Left forelimb (tissue), 1 donor: ENCODE measurements at regions not wholly inside any gene's neighbourhood (a gene's known extent, or its start where the extent isn't known, plus 50 kb on each side); places are given as distances from the start of the nearest gene placed in this dataset.

Experiments used
- DNase-seq: peaks from one replicate; pipeline ENCODE4 v3.0.0-alpha.2; 2018; ENCODE audit warnings: low spot score

DNA sequence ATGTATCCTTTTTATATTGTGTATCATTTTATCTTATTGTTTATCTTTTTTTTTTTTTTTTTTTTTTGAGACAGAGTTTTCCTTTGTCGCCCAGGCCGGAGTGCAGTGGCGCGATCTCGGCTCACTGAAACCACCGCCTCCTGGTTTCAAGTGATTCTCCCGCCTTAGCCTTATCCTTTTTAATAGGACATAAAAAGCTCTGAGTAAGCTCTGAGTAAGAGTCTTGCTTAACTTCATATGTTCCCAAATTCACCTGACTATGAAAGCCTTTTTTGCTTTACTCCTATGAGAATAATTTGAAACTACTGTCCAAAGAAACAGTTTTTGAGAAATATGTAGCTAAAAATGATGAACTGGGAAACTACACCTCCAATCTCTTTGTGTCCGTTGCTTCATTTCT is 525.5 kb downstream of the IRS1 start:
- DNase-seq = no peak

DNA sequence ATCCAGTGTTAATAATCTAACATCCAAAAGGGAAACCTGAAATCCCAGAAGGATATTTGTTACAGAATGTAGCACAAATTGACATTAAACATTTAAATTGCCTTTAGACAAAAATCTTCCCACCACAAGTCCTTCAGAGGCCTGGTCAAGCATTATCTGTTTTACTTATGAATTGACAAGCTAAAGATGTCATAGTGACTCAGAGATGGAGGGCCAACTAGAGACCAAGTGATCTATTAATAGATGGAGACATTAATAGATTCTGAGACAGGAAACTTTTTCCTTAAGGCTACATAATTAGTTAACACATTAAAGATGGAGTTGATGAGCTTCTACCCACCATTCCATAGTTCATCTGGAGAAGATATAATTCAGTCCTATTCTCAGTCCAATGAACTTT is 526.2 kb downstream of the IRS1 start:
- DNase-seq = no peak

DNA sequence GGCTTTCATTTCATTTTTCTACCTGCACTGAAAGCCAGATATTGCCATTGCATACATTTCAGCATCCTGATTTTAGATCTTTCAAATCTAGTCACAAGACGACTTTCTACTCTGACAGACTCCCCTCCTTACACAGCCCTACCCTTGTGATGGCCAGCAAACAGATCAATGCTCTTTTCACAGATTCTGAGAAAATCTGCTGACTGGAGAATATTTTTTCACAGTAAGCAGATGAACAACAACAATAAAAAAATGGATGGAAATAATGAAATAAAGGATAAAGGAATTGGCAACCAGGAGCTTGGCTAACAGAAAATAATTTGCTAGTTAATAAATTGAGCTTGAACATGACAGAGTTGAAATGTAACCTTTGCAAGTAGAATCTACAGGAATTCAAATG is 527.2 kb downstream of the IRS1 start:
- DNase-seq = no peak

DNA sequence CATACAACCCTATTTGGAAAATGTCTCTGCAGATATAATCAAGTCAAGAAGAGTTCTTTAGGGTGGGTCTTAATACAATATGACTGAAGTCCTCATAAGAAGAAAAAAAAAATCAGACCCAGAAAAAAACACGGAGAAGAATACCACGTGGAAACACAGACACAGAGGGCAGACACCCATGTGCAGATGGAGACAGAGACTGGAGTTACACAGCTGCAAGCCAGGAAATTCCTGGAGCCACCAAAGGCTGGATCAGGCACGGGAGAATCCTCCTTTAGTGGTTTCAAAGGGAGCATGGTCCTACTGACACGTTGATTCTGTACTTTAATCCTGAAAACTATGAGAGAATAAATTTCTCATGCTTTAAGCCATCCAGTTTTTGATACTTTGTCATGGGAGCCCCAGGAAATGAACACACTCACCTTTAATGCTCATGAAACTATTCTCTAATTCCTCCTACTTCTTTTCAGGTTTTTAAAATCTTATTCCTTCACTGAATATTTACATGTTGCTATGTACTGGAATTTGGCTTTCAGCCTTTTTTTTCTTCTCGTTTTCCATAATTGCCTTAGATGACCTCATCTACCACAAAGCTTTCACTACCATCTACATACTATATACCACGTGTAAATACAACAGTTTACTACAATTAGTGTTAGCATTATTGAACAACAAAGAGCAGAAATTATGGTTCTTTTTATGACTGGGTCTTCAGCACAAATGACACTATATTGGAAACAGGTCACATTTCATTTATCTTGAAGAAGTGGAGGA is 529.1 kb downstream of the IRS1 start:
- no peak for DNase-seq

DNA sequence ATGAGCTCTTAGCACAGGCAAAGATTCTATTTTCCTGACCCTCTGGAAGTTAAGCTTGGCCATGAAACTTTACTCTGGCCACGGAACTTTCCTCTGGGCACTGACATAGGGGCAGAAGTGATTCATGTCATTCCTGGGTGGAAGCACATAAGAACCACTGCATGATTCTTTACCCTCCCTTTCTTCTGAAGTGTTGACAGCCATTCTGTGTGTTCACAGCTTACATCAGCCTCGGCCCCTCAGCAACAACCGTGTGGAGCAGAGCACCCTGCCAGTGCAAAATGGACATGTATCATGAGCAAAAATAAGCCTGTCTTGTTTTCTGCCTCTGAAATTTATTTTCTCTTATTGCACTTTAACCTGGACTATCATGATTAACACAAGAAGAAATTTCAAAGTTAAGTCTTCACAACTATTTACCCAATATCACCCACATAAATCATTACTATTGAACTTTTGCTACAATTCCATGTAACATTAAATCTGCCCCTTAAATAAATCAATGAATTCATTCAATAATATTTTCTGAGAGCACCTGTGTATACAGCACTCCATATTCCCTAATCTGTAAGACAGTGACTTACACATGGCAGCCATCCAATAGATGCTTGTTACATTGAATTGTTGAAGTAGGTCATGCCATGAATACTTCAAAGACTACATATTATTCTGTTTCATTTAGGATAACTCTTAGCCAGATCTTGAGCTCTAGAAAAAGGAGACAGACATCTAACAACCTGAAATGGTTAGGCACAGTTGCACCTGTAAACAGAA is 531.9 kb downstream of the IRS1 start:
- DNase-seq = no peak

DNA sequence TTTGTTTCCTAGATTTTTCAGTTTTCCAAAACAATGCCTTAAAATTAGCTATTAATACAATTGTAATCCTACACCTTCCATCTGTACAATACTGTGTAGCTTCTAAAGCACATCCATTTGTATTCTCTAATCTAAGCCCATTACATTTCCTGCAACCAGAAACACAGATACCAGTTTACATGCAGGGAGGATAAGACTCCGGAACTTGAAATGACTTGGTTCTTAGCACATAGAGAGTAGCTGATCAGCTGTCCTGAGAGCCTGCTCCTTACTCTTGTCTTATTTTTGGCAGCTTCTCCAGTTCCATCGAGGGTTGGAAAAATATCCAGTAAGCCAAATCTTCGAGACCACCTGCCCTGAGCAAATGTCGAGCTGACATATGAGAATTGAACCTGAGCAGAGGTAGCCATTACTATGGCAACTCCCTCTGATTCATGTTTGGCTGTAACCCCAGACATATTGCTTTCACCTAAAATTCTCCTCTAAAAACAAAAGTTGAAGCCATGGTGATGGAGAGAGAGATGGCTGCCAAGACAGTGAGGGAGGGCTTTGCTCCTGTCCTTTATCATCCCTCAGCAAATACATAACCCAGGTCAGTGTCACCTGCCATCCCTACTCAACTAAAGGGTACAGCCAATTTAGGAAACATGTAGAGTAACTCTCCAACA is 542.8 kb downstream of the IRS1 start:
- no peak for DNase-seq

DNA sequence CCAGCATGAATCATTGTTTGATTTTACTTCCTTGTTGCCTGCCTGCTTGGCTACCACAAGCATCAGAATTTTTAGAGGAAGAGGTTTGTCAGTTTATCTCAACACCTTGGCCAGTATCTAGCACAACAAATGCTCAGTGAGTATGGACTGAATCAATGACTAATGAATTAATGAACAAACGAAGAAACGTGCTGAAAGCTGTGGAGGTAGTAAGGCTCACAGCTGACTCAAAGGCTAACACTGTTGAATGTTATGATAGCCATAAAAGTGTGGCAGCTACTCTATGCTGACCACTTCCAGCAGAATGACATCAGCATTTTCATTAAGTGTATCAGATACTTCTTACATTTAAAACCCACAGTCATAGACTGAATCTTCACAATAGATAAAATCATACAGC is 543.4 kb downstream of the IRS1 start:
- DNase-seq = no peak

DNA sequence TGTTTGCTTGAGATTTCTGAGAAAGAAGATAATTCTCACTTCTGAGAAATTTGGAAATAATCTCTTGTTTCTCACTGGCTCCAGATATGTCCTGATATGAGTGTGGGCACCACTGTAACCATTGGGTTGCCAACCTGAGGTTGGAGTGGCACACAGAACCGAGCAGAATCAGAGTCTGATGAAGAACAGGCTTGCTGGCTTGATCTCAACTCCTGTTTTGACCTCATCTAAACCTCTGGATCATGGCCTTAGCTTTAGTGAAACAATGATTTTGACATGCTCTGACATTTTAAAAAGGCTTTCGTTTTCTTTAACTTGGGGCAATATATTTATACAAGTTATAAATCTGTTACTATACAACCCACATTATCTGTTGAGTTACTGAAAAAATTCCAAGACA is 548.0 kb downstream of the IRS1 start:
- no peak for DNase-seq

DNA sequence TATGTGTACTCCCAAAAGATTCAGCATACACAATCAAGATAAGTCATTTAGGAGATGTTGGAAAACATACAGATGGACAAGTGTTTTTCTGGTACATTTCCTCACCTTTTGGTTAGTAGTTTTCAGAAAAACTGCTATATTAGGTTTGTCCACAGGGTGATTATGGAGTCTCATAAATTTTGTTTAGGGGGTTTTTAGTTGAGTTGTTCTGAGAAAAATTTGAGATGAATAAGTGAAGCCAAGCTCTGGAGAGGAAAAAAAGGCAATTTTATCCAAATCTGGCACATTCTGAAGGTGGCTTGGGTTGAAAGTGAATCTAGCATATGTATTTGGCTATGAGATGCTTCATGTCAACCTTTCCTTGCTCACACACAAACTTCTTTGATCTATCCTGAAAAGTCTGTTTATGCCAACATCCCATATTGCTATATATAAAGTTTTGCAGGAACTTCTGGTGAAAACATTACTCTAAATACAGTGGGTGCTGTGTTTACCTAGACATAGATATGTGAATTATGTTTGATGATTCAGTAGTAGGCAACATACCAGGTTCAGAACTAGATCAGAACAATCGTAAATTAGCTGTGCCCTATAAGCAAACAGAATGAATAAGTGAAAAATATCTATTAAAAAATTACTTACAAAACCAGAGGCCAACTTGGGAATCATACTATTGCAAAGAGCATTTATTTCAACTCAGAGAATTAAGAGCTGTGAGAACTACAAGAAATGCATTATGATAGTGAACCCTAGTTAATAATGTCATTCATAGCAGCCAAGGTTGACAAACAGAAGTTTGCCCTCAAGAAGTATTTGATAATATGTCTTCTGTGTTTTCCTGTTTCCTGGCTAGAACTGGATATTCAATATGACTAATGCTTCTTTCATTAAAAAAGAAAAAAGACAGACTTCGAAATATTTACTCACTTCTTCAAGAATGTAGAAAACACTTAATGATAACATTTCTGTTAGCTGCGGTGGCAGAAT is 552.0 kb downstream of the IRS1 start:
- DNase-seq = no peak

DNA sequence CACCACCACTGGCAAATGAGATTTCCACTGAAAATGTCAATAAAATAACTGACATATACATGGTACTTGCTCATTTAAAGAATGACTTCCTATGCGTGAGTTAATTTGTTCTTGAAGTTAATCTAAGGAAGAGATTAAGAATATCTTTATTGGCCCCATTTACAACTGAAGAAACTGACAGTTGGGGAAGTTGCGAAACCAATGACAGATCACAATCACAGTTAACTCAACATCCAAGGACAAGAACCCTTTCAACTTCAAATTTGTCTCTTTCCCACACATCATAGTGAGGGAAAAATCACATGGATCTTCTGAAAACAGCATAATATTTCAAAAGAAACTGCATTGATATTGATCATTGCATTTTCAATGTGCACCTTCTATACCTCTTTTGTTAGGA is 565.4 kb downstream of the IRS1 start:
- DNase-seq = no peak

DNA sequence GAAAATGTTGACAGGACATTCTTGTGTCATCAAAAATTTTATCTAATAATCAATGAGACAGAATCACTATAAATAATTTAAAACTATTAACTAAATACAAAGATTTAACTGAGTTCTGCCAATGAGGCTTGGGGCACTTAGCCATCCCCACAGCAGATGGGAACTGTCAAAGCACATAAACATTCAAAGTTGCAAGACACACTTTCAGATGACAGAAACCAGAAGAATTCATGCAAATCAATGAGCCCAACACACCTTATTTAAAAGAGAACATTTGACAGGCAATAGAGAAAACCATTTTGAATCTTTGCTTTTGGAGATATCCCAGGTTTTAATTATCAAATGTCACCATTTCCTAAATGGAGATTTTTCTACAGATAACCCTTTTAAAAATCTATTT is 566.2 kb downstream of the IRS1 start:
- no peak for DNase-seq

DNA sequence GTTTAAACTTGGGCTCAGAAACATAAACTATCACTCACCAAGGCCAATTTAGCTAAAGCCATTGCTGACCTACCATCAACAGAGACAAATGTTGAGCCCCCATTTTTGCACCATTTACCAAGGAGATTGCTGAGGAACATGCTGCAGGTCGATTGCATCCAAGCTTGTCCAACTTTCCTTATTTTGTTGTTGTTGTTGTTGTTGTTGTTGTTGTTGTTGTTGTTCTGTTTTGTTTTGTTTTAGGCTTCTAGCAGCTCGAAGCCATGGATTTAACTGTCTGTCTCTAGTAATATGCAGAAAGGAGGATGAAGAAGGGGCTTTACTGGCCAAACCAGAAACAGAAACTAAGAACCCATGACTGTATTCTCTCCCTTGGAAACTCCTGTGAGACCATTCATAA is 571.5 kb downstream of the IRS1 start:
- no peak for DNase-seq

DNA sequence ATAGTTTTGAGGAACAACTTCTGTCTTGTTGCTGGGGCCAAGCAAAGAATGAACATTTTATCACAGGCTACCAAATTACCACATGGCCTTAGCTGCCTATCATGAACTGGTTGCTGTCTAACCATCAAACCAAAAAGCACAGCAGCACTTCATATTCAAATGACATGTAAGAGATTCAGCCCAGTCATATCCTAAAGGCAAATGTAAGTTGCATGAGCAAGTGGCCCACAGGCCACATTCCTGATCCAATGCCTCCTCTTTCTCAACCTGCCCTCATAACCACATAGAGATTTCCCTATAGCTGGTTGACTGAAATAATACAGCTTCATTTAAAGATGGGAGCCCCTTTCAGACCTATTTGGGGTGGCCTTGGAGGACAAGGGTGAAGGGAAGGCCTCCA is 572.3 kb downstream of the IRS1 start:
- no peak for DNase-seq

DNA sequence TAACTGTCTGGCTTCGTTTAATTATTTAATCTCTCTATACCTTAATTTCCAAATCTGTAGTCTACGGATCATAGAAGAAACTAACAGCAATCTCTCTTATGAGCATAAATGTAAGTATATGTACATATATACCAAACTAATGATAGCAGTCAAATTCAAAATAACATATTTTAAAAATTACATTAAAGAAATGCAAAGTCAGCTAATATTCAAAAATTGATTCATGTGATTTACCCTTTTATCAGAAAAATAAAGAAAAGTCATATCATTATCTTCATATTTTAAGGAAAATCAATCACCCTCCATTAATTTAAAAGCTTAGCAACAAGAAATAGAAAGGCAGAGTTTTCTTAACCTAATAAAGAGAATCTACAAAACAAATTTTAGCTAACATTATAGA is 575.9 kb downstream of the IRS1 start:
- no peak for DNase-seq

DNA sequence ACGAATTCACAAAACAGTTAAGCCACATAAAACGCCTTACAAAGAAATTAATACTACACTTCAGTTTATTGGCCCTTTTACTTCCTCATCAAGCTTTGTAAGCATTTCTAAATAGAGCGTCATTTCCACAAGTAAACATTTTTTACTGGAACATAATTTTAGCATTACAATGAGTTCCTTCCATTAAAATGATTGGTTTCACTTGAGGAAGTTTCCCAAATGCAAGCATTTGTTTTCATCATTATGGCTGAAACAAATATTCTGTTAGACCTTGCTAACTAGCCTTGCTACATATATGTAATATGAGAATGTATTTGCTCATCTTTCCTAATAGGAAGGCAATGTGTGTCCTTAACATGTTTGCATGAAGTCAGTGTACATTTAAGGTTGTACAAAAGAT is 579.1 kb downstream of the IRS1 start:
- DNase-seq = no peak

DNA sequence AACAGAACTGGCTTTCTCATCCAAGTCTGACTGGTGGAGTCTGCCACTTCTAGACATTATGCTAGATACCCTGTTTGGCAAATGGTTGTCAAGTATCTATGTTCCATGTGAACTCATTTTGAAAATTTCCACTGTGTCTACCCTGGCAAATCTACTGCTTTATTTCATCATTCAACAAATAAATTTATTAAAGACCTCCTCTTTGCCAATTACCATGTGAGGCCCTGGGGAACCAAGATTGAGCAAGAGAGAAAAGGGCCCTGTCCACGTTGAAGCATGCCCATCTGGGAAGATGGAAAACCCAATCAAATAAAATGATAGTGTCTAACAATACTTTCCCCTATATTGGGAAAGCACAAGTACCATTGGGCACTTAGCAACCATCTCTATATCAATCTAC is 582.4 kb downstream of the IRS1 start:
- DNase-seq = no peak

DNA sequence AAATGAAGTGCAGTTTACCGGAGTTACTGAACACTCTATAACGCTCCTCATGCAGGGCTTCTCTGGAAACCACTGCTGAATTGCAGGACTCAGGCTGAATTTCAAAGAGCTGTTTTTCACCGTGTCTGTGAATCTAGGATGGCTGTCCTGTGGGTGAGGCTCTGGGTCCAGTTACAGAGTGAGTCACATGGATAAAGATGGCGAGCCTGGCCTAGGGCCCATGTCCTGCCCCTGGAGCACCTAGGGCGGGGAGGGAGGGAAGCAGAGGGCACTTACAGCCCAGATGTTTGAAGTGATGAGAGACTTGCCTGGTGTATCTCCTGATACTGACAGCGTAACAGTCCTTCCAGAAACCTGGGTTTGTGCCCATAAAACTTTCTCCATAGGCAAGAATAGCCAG is 583.0 kb downstream of the IRS1 start:
- no peak for DNase-seq

DNA sequence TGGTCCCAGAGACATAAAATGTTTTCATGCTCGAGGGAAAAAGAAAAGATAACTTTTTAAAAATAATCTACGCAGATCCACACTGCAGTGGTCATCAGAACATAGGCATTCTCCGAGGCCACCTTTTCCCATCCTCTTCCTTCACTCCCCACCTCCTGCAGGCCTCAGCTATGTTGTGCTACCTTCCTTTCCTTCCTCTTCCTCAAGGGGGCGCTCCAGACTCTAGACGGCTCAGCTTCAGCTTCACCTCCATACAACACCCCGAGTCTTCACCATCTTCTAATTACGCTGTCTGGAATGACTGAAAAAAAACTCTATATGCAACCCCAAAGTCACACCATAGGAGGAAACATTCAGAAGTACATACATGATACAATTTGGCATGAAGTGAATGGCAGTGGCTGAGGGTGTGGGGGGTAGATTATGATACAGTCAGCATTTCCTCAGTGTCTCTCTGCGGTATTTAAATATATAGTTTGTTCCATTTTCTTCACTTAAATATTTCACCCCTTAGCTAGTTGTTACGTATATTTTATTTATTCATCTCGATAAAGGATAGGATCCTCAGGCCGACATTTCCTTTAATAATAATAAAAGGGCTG is 583.6 kb downstream of the IRS1 start:
- no peak for DNase-seq

DNA sequence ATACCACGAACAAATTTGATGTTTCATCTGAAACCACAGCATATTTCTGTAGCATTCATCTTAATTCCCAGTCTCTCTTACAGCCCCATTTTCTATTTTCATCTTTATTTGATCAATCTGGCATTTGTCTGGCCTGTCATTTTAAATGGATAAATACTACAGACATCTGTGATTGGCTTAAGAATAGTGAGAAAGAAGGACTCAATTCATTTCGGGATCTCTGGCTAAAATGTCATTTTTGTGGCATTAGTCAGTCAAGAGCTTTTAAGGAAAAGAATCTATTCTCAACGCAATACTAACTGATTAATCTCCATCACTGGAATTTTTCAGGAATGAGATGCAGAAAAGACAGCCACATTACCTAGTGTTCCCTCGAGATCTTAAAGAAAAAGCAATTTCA is 585.9 kb downstream of the IRS1 start:
- no peak for DNase-seq

DNA sequence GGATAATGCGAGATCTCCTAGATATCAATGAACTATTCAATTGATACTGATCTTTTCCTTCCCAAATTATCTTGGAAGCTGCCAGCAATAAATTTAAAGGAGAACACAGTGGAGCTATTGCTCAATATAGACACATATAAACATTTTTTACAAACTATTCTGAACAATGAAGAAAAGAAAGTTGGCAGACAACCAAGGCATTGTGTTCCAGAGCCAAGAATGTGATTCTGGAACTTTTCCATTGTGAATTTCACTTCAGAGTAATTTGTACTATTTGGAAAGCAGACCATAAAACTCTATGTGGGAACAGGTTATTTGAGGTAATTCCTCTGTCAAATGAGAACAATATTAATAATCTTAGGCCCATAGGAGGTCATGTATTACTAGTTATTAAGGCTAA is 588.2 kb downstream of the IRS1 start:
- no peak for DNase-seq

DNA sequence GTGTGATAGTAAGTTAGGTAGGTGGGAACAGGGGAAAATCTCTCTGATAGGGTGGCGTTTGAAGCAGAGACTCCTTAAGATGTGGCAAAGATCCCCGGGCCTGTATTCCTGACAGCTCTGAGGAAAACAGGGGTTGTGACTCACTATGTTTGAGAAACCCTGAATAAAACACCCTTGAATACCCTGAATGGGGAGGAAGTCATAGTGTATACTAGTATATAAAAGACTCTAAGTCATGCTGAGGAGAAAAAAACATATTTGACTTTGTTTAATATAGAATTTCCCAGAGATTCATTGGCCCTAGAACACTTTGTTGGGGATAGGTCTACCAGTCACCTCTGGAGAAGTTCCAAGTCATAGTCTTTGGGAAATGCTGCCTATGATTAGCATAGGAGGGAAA is 590.9 kb downstream of the IRS1 start:
- no peak for DNase-seq

DNA sequence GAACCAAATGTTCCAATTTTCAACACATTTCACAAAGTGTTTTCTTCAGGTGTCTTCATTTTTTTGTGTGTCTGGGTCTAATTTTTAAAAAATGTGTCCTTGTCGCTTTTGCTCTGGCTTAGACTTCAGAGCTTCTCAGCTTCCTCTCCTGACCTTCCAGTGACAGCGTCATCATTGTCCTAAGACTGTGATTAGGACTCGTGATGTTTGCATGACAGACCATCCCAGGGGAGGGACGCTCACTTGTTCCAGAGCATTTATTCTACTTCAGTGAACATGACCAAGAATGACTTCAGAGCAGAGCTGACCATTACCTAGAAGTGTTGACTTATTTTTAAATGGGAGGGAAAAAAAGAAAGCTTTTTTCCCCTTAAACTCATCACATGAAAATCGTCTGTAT is 591.9 kb downstream of the IRS1 start:
- no peak for DNase-seq
